Fibroblast of lung (primary cell): ENCODE measurements at regions not wholly inside any gene's neighbourhood (a gene's known extent, or its start where the extent isn't known, plus 50 kb on each side); places are given as distances from the start of the nearest gene placed in this dataset.

ENCODE experiments used
- EZH2 ChIP-seq: IDR thresholded peaks from 2 replicates; pipeline ENCODE4 v1.5.1; 2012; ENCODE audit warnings: low read length, control low read depth, mild to moderate bottlenecking; ENCODE audit errors: missing control alignments
- TF ChIP-seq, protein P1 (sequence below), 2 donors: IDR thresholded peaks in 1 of 2; conservative IDR thresholded peaks in 1 of 2; 1 replicate in 1 of 2; 2 replicates in 1 of 2; pipeline ENCODE4 v1.5.1; 2011 to 2012; ENCODE audit warnings: low read length in 2 of 2, control low read depth in 1 of 2, inconsistent platforms in 1 of 2, low read depth in 1 of 2, mild to moderate bottlenecking in 1 of 2

DNA sequence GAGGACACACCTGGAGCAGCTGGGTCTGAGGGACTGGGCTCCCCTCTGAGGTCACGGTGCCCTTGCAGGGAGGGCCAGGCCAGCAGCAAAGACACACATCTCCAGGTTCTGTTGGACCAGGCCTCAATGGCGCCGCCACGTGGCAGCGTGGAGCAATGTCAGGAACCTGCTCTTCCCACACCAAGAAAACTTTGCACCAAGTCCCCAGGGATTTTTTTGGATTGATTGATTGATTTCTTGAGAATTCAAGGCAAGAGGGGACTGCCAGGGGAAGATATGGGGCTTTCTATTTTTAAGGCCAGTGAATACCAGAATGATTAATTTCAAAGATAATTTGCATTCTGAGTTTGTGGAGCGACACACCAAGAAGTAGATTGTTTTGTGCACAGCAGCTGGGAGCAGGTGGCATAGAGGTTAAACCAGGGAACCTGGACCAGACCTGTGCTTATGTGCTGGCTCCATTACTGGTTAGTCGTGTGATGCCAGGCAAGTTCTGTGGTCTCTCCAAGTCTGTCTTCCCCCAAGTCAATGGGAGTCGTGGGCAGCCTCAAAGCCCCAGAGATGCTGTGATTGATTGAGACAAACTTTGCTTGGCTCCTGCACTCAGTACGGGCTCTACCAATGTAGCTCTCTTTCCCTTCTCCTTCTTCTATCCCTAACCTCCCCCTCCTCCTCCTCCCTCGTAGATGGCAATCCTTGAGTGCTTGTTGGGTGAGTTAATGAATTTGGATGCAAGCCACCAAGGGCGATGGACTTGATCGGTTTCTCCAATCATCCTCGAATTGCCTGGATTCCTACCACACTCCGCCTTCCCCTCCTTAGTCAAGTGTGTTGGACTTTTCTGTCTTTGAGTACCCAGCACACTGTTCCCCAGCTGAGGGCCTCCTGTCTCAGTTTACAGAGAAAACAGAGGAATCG, 96.2 kb upstream of the TRPM1 start:
- TF ChIP-seq, protein P1, sequence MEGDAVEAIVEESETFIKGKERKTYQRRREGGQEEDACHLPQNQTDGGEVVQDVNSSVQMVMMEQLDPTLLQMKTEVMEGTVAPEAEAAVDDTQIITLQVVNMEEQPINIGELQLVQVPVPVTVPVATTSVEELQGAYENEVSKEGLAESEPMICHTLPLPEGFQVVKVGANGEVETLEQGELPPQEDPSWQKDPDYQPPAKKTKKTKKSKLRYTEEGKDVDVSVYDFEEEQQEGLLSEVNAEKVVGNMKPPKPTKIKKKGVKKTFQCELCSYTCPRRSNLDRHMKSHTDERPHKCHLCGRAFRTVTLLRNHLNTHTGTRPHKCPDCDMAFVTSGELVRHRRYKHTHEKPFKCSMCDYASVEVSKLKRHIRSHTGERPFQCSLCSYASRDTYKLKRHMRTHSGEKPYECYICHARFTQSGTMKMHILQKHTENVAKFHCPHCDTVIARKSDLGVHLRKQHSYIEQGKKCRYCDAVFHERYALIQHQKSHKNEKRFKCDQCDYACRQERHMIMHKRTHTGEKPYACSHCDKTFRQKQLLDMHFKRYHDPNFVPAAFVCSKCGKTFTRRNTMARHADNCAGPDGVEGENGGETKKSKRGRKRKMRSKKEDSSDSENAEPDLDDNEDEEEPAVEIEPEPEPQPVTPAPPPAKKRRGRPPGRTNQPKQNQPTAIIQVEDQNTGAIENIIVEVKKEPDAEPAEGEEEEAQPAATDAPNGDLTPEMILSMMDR (conservative IDR thresholded peaks at IDR 0.05 in 1 of 2, IDR thresholded peaks at IDR 0.05 in 1 of 2; ENCODE audit: low read depth in 1 of 2, low read length in 2 of 2): peak; percentile 32 to 66
- TF ChIP-seq EZH2: no peak
